Neutrophil (primary cell): ENCODE measurements at regions not wholly inside any gene's neighbourhood (a gene's known extent, or its start where the extent isn't known, plus 50 kb on each side); places are given as distances from the start of the nearest gene placed in this dataset.

Source experiments
- H3K27ac ChIP-seq: fragments of 200-600 bp; sonication (generic); 2 replicates; pipeline ENCODE4 v1.5.1; 2016; ENCODE audit warnings: mild to moderate bottlenecking, moderate library complexity
- H3K27me3 ChIP-seq: fragments of 200-600 bp; sonication (generic); 2 replicates; pipeline ENCODE4 v1.6.0; 2016; ENCODE audit warnings: mild to moderate bottlenecking
- H3K36me3 ChIP-seq: fragments of 200-600 bp; sonication (generic); 2 replicates; pipeline ENCODE4 v1.5.1; 2017
- H3K4me1 ChIP-seq, 2 experiments: fragments of 200-600 bp in 1 of 2; sonication (generic) in 1 of 2; 1 replicate in 1 of 2; 2 replicates in 1 of 2; pipeline versions ENCODE4 v1.5.1 to v1.6.1; 2013 to 2016; ENCODE audit warnings: low read depth in 1 of 2, low read length in 1 of 2, mild to moderate bottlenecking in 1 of 2, moderate library complexity in 1 of 2; ENCODE audit not compliant: control insufficient read depth in 1 of 2, insufficient read depth in 1 of 2
- H3K4me3 ChIP-seq, 2 experiments: fragments of 200-600 bp in 1 of 2; sonication (generic) in 1 of 2; 1 replicate in 1 of 2; 2 replicates in 1 of 2; pipeline ENCODE4 v1.5.1; 2013 to 2016; ENCODE audit warnings: low read depth in 1 of 2, low read length in 1 of 2, mild to moderate bottlenecking in 1 of 2, moderate library complexity in 1 of 2
- H3K9me3 ChIP-seq: fragments of 200-600 bp; sonication (generic); 2 replicates; pipeline ENCODE4 v1.5.1; 2016
- TF ChIP-seq, protein P1 (sequence below): fragments of 200-600 bp; sonication (generic); IDR thresholded peaks from 2 replicates; pipeline ENCODE4 v1.5.1; 2016; ENCODE audit warnings: antibody characterized with exemption

GRCh38 chr17:79272666-79273219 is 198.1 kb downstream of the ENGASE start:
- H3K4me3 ChIP-seq, result no peak overlapping the region
- no peaks in the 10 kb centered on the region for H3K4me1 ChIP-seq
- no peak overlapping the region for H3K27ac ChIP-seq
- TF ChIP-seq, protein P1, sequence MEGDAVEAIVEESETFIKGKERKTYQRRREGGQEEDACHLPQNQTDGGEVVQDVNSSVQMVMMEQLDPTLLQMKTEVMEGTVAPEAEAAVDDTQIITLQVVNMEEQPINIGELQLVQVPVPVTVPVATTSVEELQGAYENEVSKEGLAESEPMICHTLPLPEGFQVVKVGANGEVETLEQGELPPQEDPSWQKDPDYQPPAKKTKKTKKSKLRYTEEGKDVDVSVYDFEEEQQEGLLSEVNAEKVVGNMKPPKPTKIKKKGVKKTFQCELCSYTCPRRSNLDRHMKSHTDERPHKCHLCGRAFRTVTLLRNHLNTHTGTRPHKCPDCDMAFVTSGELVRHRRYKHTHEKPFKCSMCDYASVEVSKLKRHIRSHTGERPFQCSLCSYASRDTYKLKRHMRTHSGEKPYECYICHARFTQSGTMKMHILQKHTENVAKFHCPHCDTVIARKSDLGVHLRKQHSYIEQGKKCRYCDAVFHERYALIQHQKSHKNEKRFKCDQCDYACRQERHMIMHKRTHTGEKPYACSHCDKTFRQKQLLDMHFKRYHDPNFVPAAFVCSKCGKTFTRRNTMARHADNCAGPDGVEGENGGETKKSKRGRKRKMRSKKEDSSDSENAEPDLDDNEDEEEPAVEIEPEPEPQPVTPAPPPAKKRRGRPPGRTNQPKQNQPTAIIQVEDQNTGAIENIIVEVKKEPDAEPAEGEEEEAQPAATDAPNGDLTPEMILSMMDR, result no peak
- peaks cover 16% of the 10 kb centered on the region for H3K27me3 ChIP-seq
- no peaks in the 10 kb centered on the region for H3K36me3 ChIP-seq
- H3K9me3 ChIP-seq, result no peaks in the 10 kb centered on the region

DNA sequence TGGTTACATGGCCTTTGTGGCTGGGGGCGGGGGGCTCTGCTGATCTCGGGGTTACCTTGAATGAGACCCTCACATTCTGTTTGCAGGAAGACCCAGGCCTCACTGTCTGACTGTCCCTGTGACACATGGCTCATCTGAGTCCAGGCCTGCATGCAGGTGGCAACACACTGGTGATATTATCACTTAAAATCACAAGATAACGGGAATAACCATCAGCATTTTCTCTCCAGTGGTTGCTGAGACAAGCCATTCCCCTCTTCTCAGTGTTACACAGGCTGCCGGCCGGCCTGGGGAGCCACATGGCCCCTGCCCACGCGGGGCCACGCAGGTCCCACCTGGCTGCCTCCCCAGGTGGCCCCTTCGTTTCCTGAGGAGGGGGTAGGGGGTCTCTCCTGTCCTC is 197.6 kb downstream of the ENGASE start:
- H3K36me3 ChIP-seq, result no peaks in the 10 kb centered on the region
- TF ChIP-seq, protein P1, result no peak
- no peaks in the 10 kb centered on the region for H3K9me3 ChIP-seq
- no peaks in the 10 kb centered on the region for H3K4me1 ChIP-seq
- peaks cover 16% of the 10 kb centered on the region for H3K27me3 ChIP-seq
- no peak overlapping the region for H3K4me3 ChIP-seq
- H3K27ac ChIP-seq, result no peak overlapping the region

DNA sequence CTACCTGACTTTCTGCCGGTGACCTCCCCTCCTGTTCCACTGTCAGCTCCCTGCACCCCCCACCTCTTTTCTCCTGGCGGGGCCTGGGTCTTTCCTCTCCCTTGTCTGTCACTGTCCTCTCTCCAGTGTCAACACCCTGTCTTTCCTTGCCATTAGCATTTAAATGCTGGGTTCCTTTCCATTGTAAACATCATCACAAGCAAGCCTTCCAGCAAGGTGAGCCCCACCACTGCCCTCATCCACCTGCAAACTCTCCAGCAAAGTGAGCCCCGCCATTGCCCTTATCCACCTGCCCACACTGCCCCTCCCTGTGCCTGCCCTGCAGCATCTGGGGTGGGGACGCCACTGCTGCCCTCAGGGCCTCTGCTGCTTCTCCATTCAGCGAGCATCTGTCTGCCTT is 195.0 kb downstream of the ENGASE start:
- Histone ChIP-seq H3K27ac (no peak overlapping the region), H3K36me3 (no peaks in the 10 kb centered on the region), H3K9me3 (no peaks in the 10 kb centered on the region), H3K4me1 (no peaks in the 10 kb centered on the region), H3K4me3 (no peak overlapping the region), H3K27me3 (peaks cover 16% of the 10 kb centered on the region)
- TF ChIP-seq, protein P1, result no peak

- H3K4me1 ChIP-seq, result no peaks in the 10 kb centered on the region
- H3K36me3 ChIP-seq, result no peaks in the 10 kb centered on the region
- TF ChIP-seq, protein P1, result no peak
- peaks cover under 1% of the 10 kb centered on the region for H3K27me3 ChIP-seq
- H3K27ac ChIP-seq, result no peak overlapping the region
- no peaks in the 10 kb centered on the region for H3K9me3 ChIP-seq
- no peak overlapping the region for H3K4me3 ChIP-seq
These were observed 188.6 kb downstream of the ENGASE start for GRCh38 chr17:79263191-79263590.

GRCh38 chr17:79262624-79263023 is 188.0 kb downstream of the ENGASE start:
- Histone ChIP-seq H3K27ac (no peak overlapping the region), H3K4me3 (no peak overlapping the region), H3K9me3 (no peaks in the 10 kb centered on the region), H3K36me3 (no peaks in the 10 kb centered on the region), H3K27me3 (peaks cover 4% of the 10 kb centered on the region), H3K4me1 (no peaks in the 10 kb centered on the region)
- TF ChIP-seq, protein P1, result no peak
